ENCODE measurements at regions not wholly inside any gene's neighbourhood (a gene's known extent, or its start where the extent isn't known, plus 50 kb on each side); places are given as distances from the start of the nearest gene placed in this dataset.

DNA sequence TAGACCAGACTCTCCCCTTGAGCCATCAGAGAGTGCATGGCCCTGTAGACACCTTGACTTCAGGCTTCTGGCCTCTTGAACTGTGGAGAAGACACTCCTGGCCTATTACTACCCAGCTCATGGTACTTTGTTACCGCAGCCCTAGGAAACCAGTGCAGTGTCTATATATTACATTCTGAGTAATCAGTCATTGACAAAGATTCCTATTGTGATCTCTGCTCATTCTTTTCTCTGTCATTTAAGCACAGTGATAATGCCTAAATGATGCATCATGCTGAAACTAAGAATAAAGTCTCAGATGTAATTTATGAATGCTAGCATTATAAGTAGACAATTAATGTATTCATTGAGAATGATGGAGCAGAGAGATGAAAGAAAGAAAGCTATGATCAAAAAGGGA is 603.5 kb downstream of the SOCS6 start:
- Mint-ChIP-seq H3K9me3 (ENCODE audit: unreplicated experiment) (no peaks in the 10 kb centered on the region), H3K36me3 (ENCODE audit: unreplicated experiment) (no peaks in the 10 kb centered on the region), H3K27me3 (ENCODE audit: unreplicated experiment) (no peaks in the 10 kb centered on the region), H3K27ac (ENCODE audit: unreplicated experiment) (no peak overlapping the region), H3K4me1 (ENCODE audit: low read depth, unreplicated experiment) (no peaks in the 10 kb centered on the region), H3K4me3 (ENCODE audit: unreplicated experiment) (no peak overlapping the region)
- TF ChIP-seq, protein P1, sequence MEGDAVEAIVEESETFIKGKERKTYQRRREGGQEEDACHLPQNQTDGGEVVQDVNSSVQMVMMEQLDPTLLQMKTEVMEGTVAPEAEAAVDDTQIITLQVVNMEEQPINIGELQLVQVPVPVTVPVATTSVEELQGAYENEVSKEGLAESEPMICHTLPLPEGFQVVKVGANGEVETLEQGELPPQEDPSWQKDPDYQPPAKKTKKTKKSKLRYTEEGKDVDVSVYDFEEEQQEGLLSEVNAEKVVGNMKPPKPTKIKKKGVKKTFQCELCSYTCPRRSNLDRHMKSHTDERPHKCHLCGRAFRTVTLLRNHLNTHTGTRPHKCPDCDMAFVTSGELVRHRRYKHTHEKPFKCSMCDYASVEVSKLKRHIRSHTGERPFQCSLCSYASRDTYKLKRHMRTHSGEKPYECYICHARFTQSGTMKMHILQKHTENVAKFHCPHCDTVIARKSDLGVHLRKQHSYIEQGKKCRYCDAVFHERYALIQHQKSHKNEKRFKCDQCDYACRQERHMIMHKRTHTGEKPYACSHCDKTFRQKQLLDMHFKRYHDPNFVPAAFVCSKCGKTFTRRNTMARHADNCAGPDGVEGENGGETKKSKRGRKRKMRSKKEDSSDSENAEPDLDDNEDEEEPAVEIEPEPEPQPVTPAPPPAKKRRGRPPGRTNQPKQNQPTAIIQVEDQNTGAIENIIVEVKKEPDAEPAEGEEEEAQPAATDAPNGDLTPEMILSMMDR (IDR thresholded peaks at IDR 0.05; ENCODE audit: partially characterized antibody, unreplicated experiment): no peak
- DNase-seq: no peak

DNA sequence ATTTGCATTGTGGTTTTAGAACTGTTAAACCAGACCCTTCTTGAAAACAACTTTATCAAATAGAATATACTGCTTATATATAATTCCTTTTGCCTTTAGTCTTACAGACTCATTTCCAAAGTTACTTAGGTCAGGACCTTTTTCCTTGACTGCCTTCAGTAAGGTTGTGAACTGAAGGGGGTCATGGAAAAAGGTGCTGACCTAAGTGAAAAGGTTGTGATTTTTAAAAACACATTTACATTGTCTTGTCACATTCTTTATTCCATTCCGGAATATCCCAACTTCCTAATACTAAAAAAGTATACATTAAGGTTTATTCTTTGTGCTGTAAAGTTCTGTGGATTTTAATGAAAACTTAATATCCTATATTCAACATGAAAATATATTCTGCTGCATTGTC is 581.4 kb downstream of the SOCS6 start:
- DNase-seq: no peak
- H3K9me3 Mint-ChIP-seq (ENCODE audit: unreplicated experiment): no peaks in the 10 kb centered on the region
- no peaks in the 10 kb centered on the region for H3K4me1 Mint-ChIP-seq (ENCODE audit: low read depth, unreplicated experiment)
- H3K36me3 Mint-ChIP-seq (ENCODE audit: unreplicated experiment): peaks cover 4% of the 10 kb centered on the region
- TF ChIP-seq, protein P1 (IDR thresholded peaks at IDR 0.05; ENCODE audit: partially characterized antibody, unreplicated experiment): no peak
- no peak overlapping the region for H3K4me3 Mint-ChIP-seq (ENCODE audit: unreplicated experiment)
- no peak overlapping the region for H3K27ac Mint-ChIP-seq (ENCODE audit: unreplicated experiment)
- H3K27me3 Mint-ChIP-seq (ENCODE audit: unreplicated experiment): peaks cover 2% of the 10 kb centered on the region

DNA sequence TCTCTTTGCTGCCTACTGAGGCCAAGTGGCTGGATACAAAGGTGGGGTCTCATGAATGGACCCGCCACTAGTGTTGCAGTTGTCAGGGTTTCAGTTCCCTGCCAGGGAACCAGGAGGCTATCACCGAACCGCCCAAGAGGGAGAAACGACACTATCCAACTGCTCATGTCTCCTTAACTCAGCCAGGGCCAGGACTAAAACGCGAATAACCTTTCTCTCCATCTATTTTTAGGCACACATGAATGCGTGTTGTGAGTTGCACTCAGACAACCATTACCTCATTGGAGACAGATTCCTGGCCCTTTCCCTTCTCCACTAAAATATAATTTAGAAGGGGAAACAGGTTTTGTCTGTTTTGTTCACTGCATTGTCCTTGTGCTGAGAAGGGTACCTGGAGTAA is 559.5 kb downstream of the SOCS6 start:
- Mint-ChIP-seq H3K36me3 (ENCODE audit: unreplicated experiment) (no peaks in the 10 kb centered on the region), H3K27me3 (ENCODE audit: unreplicated experiment) (no peaks in the 10 kb centered on the region), H3K27ac (ENCODE audit: unreplicated experiment) (no peak overlapping the region), H3K4me1 (ENCODE audit: low read depth, unreplicated experiment) (no peaks in the 10 kb centered on the region), H3K4me3 (ENCODE audit: unreplicated experiment) (no peak overlapping the region), H3K9me3 (ENCODE audit: unreplicated experiment) (no peaks in the 10 kb centered on the region)
- TF ChIP-seq, protein P1 (IDR thresholded peaks at IDR 0.05; ENCODE audit: partially characterized antibody, unreplicated experiment): no peak
- no peak for DNase-seq

DNA sequence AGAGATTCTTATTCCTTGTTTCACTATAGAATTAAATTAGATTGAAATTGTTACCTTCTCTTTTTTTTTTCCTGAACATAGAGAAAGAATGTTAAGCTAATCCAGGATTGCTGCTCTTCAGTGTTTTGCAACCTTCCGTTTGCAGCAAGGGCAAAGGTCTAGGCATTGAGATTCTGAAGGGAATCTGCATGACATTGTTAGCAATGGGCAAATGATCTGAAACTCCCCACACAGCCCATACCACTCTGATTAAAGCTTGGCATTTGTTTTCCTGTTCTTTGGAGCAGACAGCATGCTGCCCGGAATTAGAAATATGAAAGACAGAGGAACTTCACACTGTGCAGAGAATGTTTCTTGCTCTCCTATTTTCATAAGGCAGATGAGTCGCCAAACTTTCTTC is 551.8 kb downstream of the SOCS6 start:
- DNase-seq: no peak
- Mint-ChIP-seq H3K27me3 (ENCODE audit: unreplicated experiment) (peaks cover 5% of the 10 kb centered on the region), H3K4me1 (ENCODE audit: low read depth, unreplicated experiment) (no peaks in the 10 kb centered on the region), H3K36me3 (ENCODE audit: unreplicated experiment) (no peaks in the 10 kb centered on the region), H3K9me3 (ENCODE audit: unreplicated experiment) (no peaks in the 10 kb centered on the region), H3K4me3 (ENCODE audit: unreplicated experiment) (no peak overlapping the region), H3K27ac (ENCODE audit: unreplicated experiment) (no peak overlapping the region)
- TF ChIP-seq, protein P1 (IDR thresholded peaks at IDR 0.05; ENCODE audit: partially characterized antibody, unreplicated experiment): no peak

DNA sequence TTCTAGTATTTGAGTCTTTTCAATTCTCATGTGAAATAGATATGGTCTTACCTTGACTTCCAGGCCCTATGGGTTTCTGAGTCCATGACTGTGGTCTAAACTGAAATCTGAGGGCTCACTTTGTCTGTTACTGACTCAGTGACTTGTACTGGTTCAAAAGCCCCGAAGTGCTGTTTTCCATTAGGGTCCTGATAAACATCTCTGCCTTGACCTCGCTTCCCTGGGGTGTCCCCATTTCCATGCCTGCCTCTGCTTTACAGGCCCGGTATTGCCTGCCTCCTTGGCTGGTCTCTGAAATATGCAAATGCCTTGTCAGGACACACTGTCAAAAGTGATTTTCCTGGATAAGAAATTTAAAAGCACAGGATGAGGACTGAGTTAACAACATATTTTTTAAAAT is 538.8 kb downstream of the SOCS6 start:
- TF ChIP-seq, protein P1 (IDR thresholded peaks at IDR 0.05; ENCODE audit: partially characterized antibody, unreplicated experiment): no peak
- no peaks in the 10 kb centered on the region for H3K9me3 Mint-ChIP-seq (ENCODE audit: unreplicated experiment)
- no peaks in the 10 kb centered on the region for H3K27me3 Mint-ChIP-seq (ENCODE audit: unreplicated experiment)
- no peak overlapping the region for H3K4me3 Mint-ChIP-seq (ENCODE audit: unreplicated experiment)
- peaks cover 8% of the 10 kb centered on the region for H3K4me1 Mint-ChIP-seq (ENCODE audit: low read depth, unreplicated experiment)
- no peak overlapping the region for H3K27ac Mint-ChIP-seq (ENCODE audit: unreplicated experiment)
- no peak for DNase-seq
- no peaks in the 10 kb centered on the region for H3K36me3 Mint-ChIP-seq (ENCODE audit: unreplicated experiment)
